GM12878 (cell line): ENCODE measurements at regions not wholly inside any gene's neighbourhood (a gene's known extent, or its start where the extent isn't known, plus 50 kb on each side); places are given as distances from the start of the nearest gene placed in this dataset.

ENCODE experiments used
- MXI1 ChIP-seq: fragments of 150-350 bp; IDR thresholded peaks from 2 replicates; pipeline ENCODE4 v1.6.1; 2011; ENCODE audit warnings: low read depth, mild to moderate bottlenecking, inconsistent platforms, low read length, improper control_type of control experiment
- STAT1 ChIP-seq: fragments of 450-650 bp; conservative IDR thresholded peaks from 2 replicates; pipeline ENCODE4 v1.6.1; 2014; ENCODE audit warnings: antibody characterized with exemption, mild to moderate bottlenecking
- ZNF687 ChIP-seq: fragments of 450-650 bp; IDR thresholded peaks from 2 replicates; pipeline ENCODE4 v1.6.1; 2017; ENCODE audit warnings: mild to moderate bottlenecking, moderate library complexity
- TF ChIP-seq, protein P1 (sequence below): fragments of 450-650 bp; IDR thresholded peaks from 2 replicates; pipeline ENCODE4 v1.6.1; 2017; ENCODE audit warnings: antibody characterized with exemption, mild to moderate bottlenecking, moderate library complexity

- TF ChIP-seq ZNF687: no peak
- TF ChIP-seq MXI1: no peak
- TF ChIP-seq, protein P1, sequence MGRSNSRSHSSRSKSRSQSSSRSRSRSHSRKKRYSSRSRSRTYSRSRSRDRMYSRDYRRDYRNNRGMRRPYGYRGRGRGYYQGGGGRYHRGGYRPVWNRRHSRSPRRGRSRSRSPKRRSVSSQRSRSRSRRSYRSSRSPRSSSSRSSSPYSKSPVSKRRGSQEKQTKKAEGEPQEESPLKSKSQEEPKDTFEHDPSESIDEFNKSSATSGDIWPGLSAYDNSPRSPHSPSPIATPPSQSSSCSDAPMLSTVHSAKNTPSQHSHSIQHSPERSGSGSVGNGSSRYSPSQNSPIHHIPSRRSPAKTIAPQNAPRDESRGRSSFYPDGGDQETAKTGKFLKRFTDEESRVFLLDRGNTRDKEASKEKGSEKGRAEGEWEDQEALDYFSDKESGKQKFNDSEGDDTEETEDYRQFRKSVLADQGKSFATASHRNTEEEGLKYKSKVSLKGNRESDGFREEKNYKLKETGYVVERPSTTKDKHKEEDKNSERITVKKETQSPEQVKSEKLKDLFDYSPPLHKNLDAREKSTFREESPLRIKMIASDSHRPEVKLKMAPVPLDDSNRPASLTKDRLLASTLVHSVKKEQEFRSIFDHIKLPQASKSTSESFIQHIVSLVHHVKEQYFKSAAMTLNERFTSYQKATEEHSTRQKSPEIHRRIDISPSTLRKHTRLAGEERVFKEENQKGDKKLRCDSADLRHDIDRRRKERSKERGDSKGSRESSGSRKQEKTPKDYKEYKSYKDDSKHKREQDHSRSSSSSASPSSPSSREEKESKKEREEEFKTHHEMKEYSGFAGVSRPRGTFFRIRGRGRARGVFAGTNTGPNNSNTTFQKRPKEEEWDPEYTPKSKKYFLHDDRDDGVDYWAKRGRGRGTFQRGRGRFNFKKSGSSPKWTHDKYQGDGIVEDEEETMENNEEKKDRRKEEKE: no peak
- TF ChIP-seq STAT1: no peak
- TF ChIP-seq, all 136 proteins: peak for 0
These were observed 195.8 kb upstream of the HABP2 start (continued) for GRCh38 chr10:113356794-113357680.
